Thoracic aorta (tissue), 2 donors: ENCODE measurements at regions not wholly inside any gene's neighbourhood (a gene's known extent, or its start where the extent isn't known, plus 50 kb on each side); places are given as distances from the start of the nearest gene placed in this dataset.

Source experiments
- ATAC-seq: fragments of 150-250 bp; one replicate; pipeline ENCODE4 v1.8.0; 2017; ENCODE audit warnings: low read depth; ENCODE audit not compliant: insufficient number of reproducible peaks, low FRiP score
- DNase-seq: peaks from one replicate; pipeline ENCODE4 v3.0.0-alpha.2; 2020; ENCODE audit warnings: low spot score
- H3K27ac ChIP-seq, 2 donors: fragments of 200-600 bp; sonication (generic); 1 replicate in 1 of 2; 2 replicates in 1 of 2; pipeline ENCODE4 v1.5.1; 2016; ENCODE audit warnings: mild to moderate bottlenecking in 2 of 2, moderate library complexity in 2 of 2
- H3K27me3 ChIP-seq: fragments of 200-600 bp; sonication (generic); replicated peaks from 2 replicates; pipeline ENCODE4 v1.6.0; 2016; ENCODE audit warnings: mild to moderate bottlenecking; ENCODE audit not compliant: insufficient read depth
- H3K36me3 ChIP-seq: fragments of 200-600 bp; sonication (generic); one replicate; pipeline ENCODE4 v1.5.1; 2016
- H3K4me1 ChIP-seq, 2 donors: fragments of 200-600 bp; sonication (generic); 1 replicate in 1 of 2; 2 replicates in 1 of 2; pipeline versions ENCODE4 v1.5.1 to v1.6.0; 2016; ENCODE audit warnings: low read depth in 2 of 2, mild to moderate bottlenecking in 1 of 2; ENCODE audit not compliant: control insufficient read depth in 1 of 2
- H3K4me3 ChIP-seq: fragments of 200-600 bp; sonication (generic); 2 replicates; pipeline ENCODE4 v1.5.1; 2016; ENCODE audit warnings: mild to moderate bottlenecking
- H3K9me3 ChIP-seq: fragments of 200-600 bp; sonication (generic); 2 replicates; pipeline ENCODE4 v1.5.1; 2016
- CTCF ChIP-seq: fragments of 200-600 bp; sonication (generic); IDR thresholded peaks from one replicate; pipeline ENCODE4 v1.5.1; 2019; ENCODE audit warnings: antibody characterized with exemption

DNA sequence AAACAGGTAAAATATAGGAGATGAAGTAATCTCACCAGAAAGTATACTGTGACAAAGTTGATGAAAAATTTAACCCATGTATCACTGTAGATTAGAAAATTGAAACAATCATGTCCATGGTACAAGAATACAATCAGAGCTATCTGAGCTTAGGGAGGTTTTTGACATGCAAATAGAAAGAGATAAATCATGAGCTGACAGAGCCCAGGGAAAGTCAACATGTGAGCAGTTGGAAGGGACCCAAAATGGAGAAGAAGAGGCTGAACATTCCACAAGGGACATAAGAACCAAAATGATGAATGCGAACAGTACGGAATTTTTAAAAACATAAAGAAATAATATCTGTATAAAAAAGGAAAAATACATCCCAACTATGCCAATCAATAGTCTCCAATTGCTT is 395.4 kb upstream of the CYRIA start:
- TF ChIP-seq CTCF, result no peak
- DNase-seq (no peak), ATAC-seq (no peak)
- H3K36me3 ChIP-seq, result no peaks in the 10 kb centered on the region
- H3K4me3 ChIP-seq, result no peak overlapping the region
- H3K27ac ChIP-seq, result no peak overlapping the region
- no peaks in the 10 kb centered on the region for H3K4me1 ChIP-seq
- no peaks in the 10 kb centered on the region for H3K27me3 ChIP-seq
- no peaks in the 10 kb centered on the region for H3K9me3 ChIP-seq

- no peak for TF ChIP-seq CTCF
- Histone ChIP-seq H3K36me3 (no peaks in the 10 kb centered on the region), H3K4me3 (no peak overlapping the region), H3K27ac (no peak overlapping the region), H3K9me3 (no peaks in the 10 kb centered on the region), H3K4me1 (no peaks in the 10 kb centered on the region), H3K27me3 (no peaks in the 10 kb centered on the region)
- no peak for DNase-seq
- ATAC-seq, result no peak
Measured at GRCh38 chr2:17059458-17059857, 393.8 kb upstream of the CYRIA start.

DNA sequence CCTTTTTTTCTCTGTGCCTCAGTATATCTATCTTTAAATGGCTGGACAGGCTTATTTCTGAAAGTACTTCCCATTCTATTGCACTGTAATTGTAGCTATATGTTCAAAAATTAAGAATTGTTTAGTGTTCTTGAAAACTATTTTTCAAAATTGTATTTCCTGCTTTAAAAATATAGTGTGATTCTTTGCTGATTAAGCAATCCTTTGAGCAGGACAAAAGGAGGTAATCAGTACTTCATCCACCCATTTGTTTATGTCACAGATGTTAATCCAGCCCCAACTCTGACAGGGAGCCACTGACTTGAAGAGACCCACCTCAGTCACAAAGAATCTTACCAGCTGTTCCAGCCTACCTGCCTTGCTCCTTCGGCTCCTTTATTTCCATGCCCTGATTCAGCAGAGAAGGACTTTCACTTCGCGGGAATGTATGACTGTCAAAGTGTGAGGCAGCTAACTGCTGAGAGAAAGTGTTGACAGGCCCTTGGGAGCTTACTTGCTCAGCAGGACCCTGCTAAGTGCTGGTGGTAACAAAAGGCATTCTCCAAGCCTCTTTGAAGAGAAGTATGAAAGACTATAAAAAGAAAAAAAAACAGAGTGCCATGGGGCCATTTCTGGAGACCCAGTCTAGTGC is 393.3 kb upstream of the CYRIA start:
- no peak for DNase-seq
- no peak for ATAC-seq
- Histone ChIP-seq H3K36me3 (no peaks in the 10 kb centered on the region), H3K27me3 (no peaks in the 10 kb centered on the region), H3K4me3 (no peak overlapping the region), H3K9me3 (no peaks in the 10 kb centered on the region), H3K27ac (no peak overlapping the region), H3K4me1 (no peaks in the 10 kb centered on the region)
- no peak for TF ChIP-seq CTCF

GRCh38 chr2:17057109-17058017 is 391.7 kb upstream of the CYRIA start:
- no peak for ATAC-seq
- H3K27ac ChIP-seq, result no peak overlapping the region
- no peaks in the 10 kb centered on the region for H3K9me3 ChIP-seq
- H3K36me3 ChIP-seq, result no peaks in the 10 kb centered on the region
- no peak for TF ChIP-seq CTCF
- no peak for DNase-seq
- no peaks in the 10 kb centered on the region for H3K27me3 ChIP-seq
- no peak overlapping the region for H3K4me3 ChIP-seq
- H3K4me1 ChIP-seq, result no peaks in the 10 kb centered on the region

GRCh38 chr2:17056236-17056635 is 390.6 kb upstream of the CYRIA start:
- no peaks in the 10 kb centered on the region for H3K4me1 ChIP-seq
- no peak for ATAC-seq
- H3K27ac ChIP-seq, result no peak overlapping the region
- TF ChIP-seq CTCF, result no peak
- no peak overlapping the region for H3K4me3 ChIP-seq
- H3K9me3 ChIP-seq, result no peaks in the 10 kb centered on the region
- no peak for DNase-seq
- H3K36me3 ChIP-seq, result no peaks in the 10 kb centered on the region
- no peaks in the 10 kb centered on the region for H3K27me3 ChIP-seq
